ENCODE measurements at regions not wholly inside any gene's neighbourhood (a gene's known extent, or its start where the extent isn't known, plus 50 kb on each side); places are given as distances from the start of the nearest gene placed in this dataset.

DNA sequence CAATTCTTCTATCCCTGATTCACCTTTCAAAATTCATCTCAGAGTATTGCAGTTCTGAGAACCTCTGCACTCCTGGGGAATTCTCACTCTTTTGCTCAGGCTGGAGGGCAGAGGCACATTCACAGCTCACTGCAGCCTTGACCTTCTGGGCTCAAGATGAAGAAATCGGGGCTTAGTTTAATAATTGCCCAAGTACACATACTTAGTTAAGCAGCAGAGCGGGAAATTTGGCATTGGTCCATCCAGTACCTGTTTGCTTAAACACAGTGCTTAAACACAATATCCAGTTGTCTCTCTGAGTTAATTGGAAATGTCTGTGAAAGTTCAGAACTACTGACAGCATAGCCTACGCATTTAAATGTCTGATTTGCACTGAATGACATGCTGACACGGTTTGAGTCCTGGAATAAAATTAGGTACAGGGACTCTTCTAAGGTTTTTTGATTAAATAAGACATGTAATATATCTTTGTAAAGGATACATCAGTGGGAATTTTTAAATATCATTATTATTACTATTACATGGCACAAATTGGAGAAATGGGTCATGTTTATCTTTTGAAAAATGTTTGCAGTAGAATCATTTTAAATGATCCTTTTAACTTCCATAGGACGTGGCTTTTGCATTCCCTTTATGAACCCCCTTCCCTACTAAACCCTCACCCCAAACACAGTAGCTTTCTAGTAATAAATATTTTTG lies 337.4 kb downstream of the SRGAP2C start:
- no peak for TF ChIP-seq POLR2A (IDR thresholded peaks at IDR 0.05; ENCODE audit: low read depth, low read length)
- no peak for TF ChIP-seq TAF1 (IDR thresholded peaks at IDR 0.05; ENCODE audit: borderline replicate concordance, low read depth, low read length)
- no peak for TF ChIP-seq POLR2AphosphoS5 (IDR thresholded peaks at IDR 0.05; ENCODE audit: low read depth, low read length)

Measured in GM12892 (cell line).